Left cardiac atrium (tissue), 4 donors: ENCODE measurements at regions not wholly inside any gene's neighbourhood (a gene's known extent, or its start where the extent isn't known, plus 50 kb on each side); places are given as distances from the start of the nearest gene placed in this dataset.

Experiments used
- ATAC-seq, 2 donors: fragments of 200-7000 bp; cut with Tn5 transposase; one replicate each; pipeline ENCODE4 v1.9.1; 2020; ENCODE audit warnings: mild to moderate bottlenecking in 2 of 2, moderate library complexity in 2 of 2
- DNase-seq: peaks from one replicate; pipeline ENCODE4 v3.0.0-alpha.2; 2020
- intact Hi-C, 2 donors: fragments of 100-400 bp; cut with DNase I; formaldehyde crosslinking; loops; one replicate each; pipeline versions ENCODE4 v1.14.1 to v1.15.1; 2022 to 2023
- donor health status: DM: no; HTN: yes; CAD: no.
- donor health status: DM: no; HTN: yes; CAD: no; lungs with severe emphysema.
- donor health status: DM: yes; HTN: yes; CAD: no.
- donor health status: Dilated cardiomyopathy.

GRCh38 chr18:24530630-24531111 lies 70.2 kb downstream of the HRH4 start:
- intact Hi-C loops: no loop called here
- DNase-seq (no peak), ATAC-seq (peak; percentile 23 to 95)

GRCh38 chr18:24534271-24534670 lies 73.8 kb downstream of the HRH4 start:
- ATAC-seq (no peak), DNase-seq (no peak)
- intact Hi-C loops: no loop called here

GRCh38 chr18:24534737-24535136 lies 74.3 kb downstream of the HRH4 start:
- DNase-seq (no peak), ATAC-seq (no peak)
- intact Hi-C loops: no loop called here

GRCh38 chr18:24535527-24536295 lies 75.3 kb downstream of the HRH4 start:
- ATAC-seq: peak in 1 of 2 donors; percentile 14
- no peak for DNase-seq
- intact Hi-C loops: no loop called here

- peak in 1 of 2 donors; percentile 58 for ATAC-seq
- no peak for DNase-seq
- intact Hi-C loops: no loop called here
Observed at GRCh38 chr18:24536326-24536725, 75.9 kb downstream of the HRH4 start.

- ATAC-seq (no peak), DNase-seq (no peak)
- intact Hi-C loops: no loop called here
Observed at GRCh38 chr18:24536834-24537233, 76.4 kb downstream of the HRH4 start.

GRCh38 chr18:24538414-24539264 lies 78.2 kb downstream of the HRH4 start:
- no peak for DNase-seq
- intact Hi-C loops: no loop called here
- ATAC-seq: peak in 1 of 2 donors; percentile 49

GRCh38 chr18:24539866-24540617 lies 79.6 kb downstream of the HRH4 start:
- ATAC-seq (peak in 1 of 2 donors; percentile 61), DNase-seq (no peak)
- intact Hi-C loops: no loop called here

GRCh38 chr18:24540896-24541295 lies 80.5 kb downstream of the HRH4 start:
- no peak for DNase-seq
- ATAC-seq: no peak
- intact Hi-C loops: no loop called here

- ATAC-seq (no peak), DNase-seq (no peak)
- intact Hi-C loops: no loop called here
Observed at GRCh38 chr18:24543086-24543794, 82.8 kb downstream of the HRH4 start.

- DNase-seq (no peak), ATAC-seq (no peak)
- intact Hi-C loops: loop anchor here in 1 of 2 donors (2.0 kb wide), 1 partner anchor 183 kb away; no protein-coding TSS in a partner anchor
Observed at GRCh38 chr18:24543795-24544498, 83.5 kb downstream of the HRH4 start.

GRCh38 chr18:24544949-24545348 lies 84.5 kb downstream of the HRH4 start:
- no peak for ATAC-seq
- intact Hi-C loops: loop anchor here in 1 of 2 donors (2.0 kb wide), 1 partner anchor 182 kb away; no protein-coding TSS in a partner anchor
- no peak for DNase-seq

- DNase-seq: no peak
- intact Hi-C loops: loop anchor here in 1 of 2 donors (2.0 kb wide), 1 partner anchor 181 kb away; no protein-coding TSS in a partner anchor
- ATAC-seq: no peak
Observed at GRCh38 chr18:24545651-24546050, 85.2 kb downstream of the HRH4 start.

GRCh38 chr18:24546307-24546706 lies 85.9 kb downstream of the HRH4 start:
- no peak for DNase-seq
- intact Hi-C loops: no loop called here
- no peak for ATAC-seq

- DNase-seq (no peak), ATAC-seq (no peak)
- intact Hi-C loops: no loop called here
Observed at GRCh38 chr18:24548583-24548982, 88.1 kb downstream of the HRH4 start.

GRCh38 chr18:24552218-24552617 lies 91.8 kb downstream of the HRH4 start:
- no peak for ATAC-seq
- no peak for DNase-seq
- intact Hi-C loops: no loop called here

GRCh38 chr18:24553571-24554285 lies 93.3 kb downstream of the HRH4 start:
- intact Hi-C loops: no loop called here
- ATAC-seq (no peak), DNase-seq (no peak)

- intact Hi-C loops: no loop called here
- ATAC-seq (no peak), DNase-seq (no peak)
Observed at GRCh38 chr18:24558403-24558802, 98.0 kb downstream of the HRH4 start.
